Neural progenitor cell (in vitro differentiated cells): ENCODE measurements at regions not wholly inside any gene's neighbourhood (a gene's known extent, or its start where the extent isn't known, plus 50 kb on each side); places are given as distances from the start of the nearest gene placed in this dataset.
"Not testable (repeated sequence)": the region's sequence is repeated elsewhere in the genome, so short reads cannot be mapped to it uniquely, and the experiment has no call there.

Experiments
- DNase-seq: peaks from one replicate; pipeline ENCODE4 v3.0.0-alpha.2; 2016; ENCODE audit warnings: low spot score
- H2AFZ ChIP-seq: fragments of 200-600 bp; sonication (generic); replicated peaks from 2 replicates; pipeline ENCODE4 v1.6.1; 2016; ENCODE audit warnings: antibody characterized with exemption
- H3F3A ChIP-seq: fragments of 200-600 bp; sonication (generic); 2 replicates; pipeline ENCODE4 v1.6.1; 2016; ENCODE audit warnings: antibody characterized with exemption, low read depth
- H3K27ac ChIP-seq: fragments of 200-600 bp; sonication (generic); 2 replicates; pipeline ENCODE4 v1.5.1; 2016; ENCODE audit warnings: mild to moderate bottlenecking
- H3K27me3 ChIP-seq: fragments of 200-600 bp; sonication (generic); 2 replicates; pipeline ENCODE4 v1.6.1; 2016; ENCODE audit warnings: mild to moderate bottlenecking, moderate library complexity
- H3K36me3 ChIP-seq: fragments of 200-600 bp; sonication (generic); 2 replicates; pipeline ENCODE4 v1.5.1; 2016
- H3K4me1 ChIP-seq: fragments of 200-600 bp; sonication (generic); 2 replicates; pipeline ENCODE4 v1.6.1; 2016; ENCODE audit warnings: mixed run types
- H3K4me2 ChIP-seq: fragments of 200-600 bp; sonication (generic); 2 replicates; pipeline ENCODE4 v1.6.1; 2016
- H3K4me3 ChIP-seq: fragments of 200-600 bp; sonication (generic); 2 replicates; pipeline ENCODE4 v1.5.1; 2016
- H3K79me2 ChIP-seq: fragments of 200-600 bp; sonication (generic); 2 replicates; pipeline ENCODE4 v1.6.1; 2016; ENCODE audit warnings: low read depth
- H3K9ac ChIP-seq: fragments of 200-600 bp; sonication (generic); 2 replicates; pipeline ENCODE4 v1.6.1; 2016
- H3K9me3 ChIP-seq: fragments of 200-600 bp; sonication (generic); 2 replicates; pipeline ENCODE4 v1.5.1; 2016; ENCODE audit warnings: low read depth
- H4K20me1 ChIP-seq: fragments of 200-600 bp; sonication (generic); 2 replicates; pipeline ENCODE4 v1.6.1; 2016; ENCODE audit warnings: low read depth
- H3K27ac Mint-ChIP-seq: 3 replicates; pipeline ENCODE4 v1.8.0; 2021; ENCODE audit warnings: mixed read lengths
- H3K27me3 Mint-ChIP-seq: 2 replicates; pipeline ENCODE4 v1.8.0; 2022; ENCODE audit warnings: low read depth, mild to moderate bottlenecking, inconsistent platforms, moderate library complexity, mixed read lengths; ENCODE audit not compliant: insufficient read depth
- H3K36me3 Mint-ChIP-seq: 3 replicates; pipeline ENCODE4 v1.8.0; 2021; ENCODE audit warnings: mixed read lengths
- H3K4me1 Mint-ChIP-seq: 3 replicates; pipeline ENCODE4 v1.8.0; 2021; ENCODE audit warnings: mixed read lengths
- H3K4me3 Mint-ChIP-seq: 3 replicates; pipeline ENCODE4 v1.8.0; 2021; ENCODE audit warnings: mild to moderate bottlenecking, moderate library complexity, mixed read lengths
- H3K9me3 Mint-ChIP-seq: 3 replicates; pipeline ENCODE4 v1.8.0; 2020; ENCODE audit warnings: mixed read lengths
- EZH2 ChIP-seq: fragments of 200-600 bp; sonication (generic); IDR thresholded peaks from 2 replicates; pipeline ENCODE4 v1.6.1; 2017; ENCODE audit warnings: antibody characterized with exemption, mild to moderate bottlenecking, moderate library complexity
- EZH2phosphoT487 ChIP-seq: fragments of 200-600 bp; sonication (generic); IDR thresholded peaks from 2 replicates; pipeline ENCODE4 v1.6.1; 2017; ENCODE audit warnings: antibody characterized with exemption
- TF ChIP-seq, protein P1 (sequence below): fragments of 200-600 bp; sonication (generic); IDR thresholded peaks from 2 replicates; pipeline ENCODE4 v1.5.1; 2017; ENCODE audit warnings: antibody characterized with exemption, mild to moderate bottlenecking

DNA sequence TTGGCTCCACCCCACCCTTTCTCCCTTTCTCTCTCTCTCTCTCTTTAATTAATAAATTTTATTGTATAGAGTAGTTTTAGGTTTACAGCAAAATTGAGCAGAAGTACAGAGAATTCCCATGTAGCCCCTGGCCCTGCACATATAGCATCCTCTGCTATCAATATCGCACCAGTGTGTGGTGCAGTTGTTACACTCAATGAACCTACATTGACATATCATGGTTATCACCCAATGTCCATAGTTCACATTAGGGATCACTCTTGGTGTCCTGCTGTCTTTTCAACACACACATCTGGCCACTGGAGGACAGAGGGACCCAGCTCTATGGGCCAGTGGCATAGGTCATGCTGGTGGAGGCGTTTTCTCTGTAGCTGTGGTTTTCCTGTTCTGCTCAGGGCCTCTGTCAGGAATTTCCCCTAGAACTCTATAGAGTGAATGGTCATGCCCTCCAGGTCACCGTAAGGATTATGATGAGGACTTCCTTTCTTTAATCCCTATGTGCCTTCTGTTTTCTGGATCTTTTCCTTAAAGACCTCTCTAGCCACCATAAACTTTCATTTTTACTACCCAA lies 98.2 kb upstream of the NAV2 start:
- Histone ChIP-seq H3K9ac (no peak overlapping the region), H3K79me2 (no peaks in the 10 kb centered on the region), H3K27me3 (no peaks in the 10 kb centered on the region), H3K9me3 (no peaks in the 10 kb centered on the region), H3F3A (no peaks in the 10 kb centered on the region), H2AFZ (no peak overlapping the region), H3K4me3 (no peak overlapping the region), H3K4me1 (no peaks in the 10 kb centered on the region), H3K36me3 (no peaks in the 10 kb centered on the region), H3K27ac (no peak overlapping the region), H3K4me2 (no peak overlapping the region), H4K20me1 (no peaks in the 10 kb centered on the region)
- DNase-seq: no peak
- Mint-ChIP-seq H3K9me3 (peaks cover 32% of the 10 kb centered on the region), H3K27me3 (peaks cover 10% of the 10 kb centered on the region), H3K36me3 (peaks cover 9% of the 10 kb centered on the region), H3K4me1 (peaks cover 8% of the 10 kb centered on the region), H3K27ac (no peak overlapping the region), H3K4me3 (no peak overlapping the region)
- no peak for TF ChIP-seq EZH2
- TF ChIP-seq, protein P1, sequence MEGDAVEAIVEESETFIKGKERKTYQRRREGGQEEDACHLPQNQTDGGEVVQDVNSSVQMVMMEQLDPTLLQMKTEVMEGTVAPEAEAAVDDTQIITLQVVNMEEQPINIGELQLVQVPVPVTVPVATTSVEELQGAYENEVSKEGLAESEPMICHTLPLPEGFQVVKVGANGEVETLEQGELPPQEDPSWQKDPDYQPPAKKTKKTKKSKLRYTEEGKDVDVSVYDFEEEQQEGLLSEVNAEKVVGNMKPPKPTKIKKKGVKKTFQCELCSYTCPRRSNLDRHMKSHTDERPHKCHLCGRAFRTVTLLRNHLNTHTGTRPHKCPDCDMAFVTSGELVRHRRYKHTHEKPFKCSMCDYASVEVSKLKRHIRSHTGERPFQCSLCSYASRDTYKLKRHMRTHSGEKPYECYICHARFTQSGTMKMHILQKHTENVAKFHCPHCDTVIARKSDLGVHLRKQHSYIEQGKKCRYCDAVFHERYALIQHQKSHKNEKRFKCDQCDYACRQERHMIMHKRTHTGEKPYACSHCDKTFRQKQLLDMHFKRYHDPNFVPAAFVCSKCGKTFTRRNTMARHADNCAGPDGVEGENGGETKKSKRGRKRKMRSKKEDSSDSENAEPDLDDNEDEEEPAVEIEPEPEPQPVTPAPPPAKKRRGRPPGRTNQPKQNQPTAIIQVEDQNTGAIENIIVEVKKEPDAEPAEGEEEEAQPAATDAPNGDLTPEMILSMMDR: no peak
- no peak for TF ChIP-seq EZH2phosphoT487

DNA sequence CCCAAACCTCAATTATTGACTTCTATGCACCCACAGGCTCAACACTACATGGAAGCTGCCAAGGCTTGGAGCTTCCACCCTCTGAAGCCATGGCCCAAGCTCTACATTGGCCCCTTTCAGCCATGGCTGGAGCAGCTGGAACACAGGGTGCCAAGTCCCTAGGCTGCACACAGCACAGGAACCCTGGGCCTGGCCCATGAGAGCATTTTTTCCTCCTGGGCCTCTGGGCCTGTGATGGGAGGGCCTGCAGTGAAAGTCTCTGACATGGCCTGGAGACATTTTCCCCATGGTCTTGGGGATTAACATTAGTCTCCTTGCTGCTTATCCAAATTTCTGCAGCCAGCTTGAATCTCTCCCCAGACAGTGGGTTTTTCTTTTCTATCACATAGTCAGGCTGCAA lies 100.6 kb upstream of the NAV2 start:
- Mint-ChIP-seq H3K4me1 (peaks cover 11% of the 10 kb centered on the region), H3K27me3 (peaks cover 10% of the 10 kb centered on the region), H3K9me3 (peaks cover 25% of the 10 kb centered on the region)
- H3K27ac ChIP-seq, H3K27ac Mint-ChIP-seq, DNase-seq, H3F3A ChIP-seq, H3K36me3 ChIP-seq, H3K4me1 ChIP-seq, H3K27me3 ChIP-seq, H3K4me3 ChIP-seq, H2AFZ ChIP-seq, H4K20me1 ChIP-seq, H3K4me2 ChIP-seq, H3K79me2 ChIP-seq, H3K4me3 Mint-ChIP-seq, H3K9ac ChIP-seq, H3K9me3 ChIP-seq, H3K36me3 Mint-ChIP-seq: not testable (repeated sequence)

DNA sequence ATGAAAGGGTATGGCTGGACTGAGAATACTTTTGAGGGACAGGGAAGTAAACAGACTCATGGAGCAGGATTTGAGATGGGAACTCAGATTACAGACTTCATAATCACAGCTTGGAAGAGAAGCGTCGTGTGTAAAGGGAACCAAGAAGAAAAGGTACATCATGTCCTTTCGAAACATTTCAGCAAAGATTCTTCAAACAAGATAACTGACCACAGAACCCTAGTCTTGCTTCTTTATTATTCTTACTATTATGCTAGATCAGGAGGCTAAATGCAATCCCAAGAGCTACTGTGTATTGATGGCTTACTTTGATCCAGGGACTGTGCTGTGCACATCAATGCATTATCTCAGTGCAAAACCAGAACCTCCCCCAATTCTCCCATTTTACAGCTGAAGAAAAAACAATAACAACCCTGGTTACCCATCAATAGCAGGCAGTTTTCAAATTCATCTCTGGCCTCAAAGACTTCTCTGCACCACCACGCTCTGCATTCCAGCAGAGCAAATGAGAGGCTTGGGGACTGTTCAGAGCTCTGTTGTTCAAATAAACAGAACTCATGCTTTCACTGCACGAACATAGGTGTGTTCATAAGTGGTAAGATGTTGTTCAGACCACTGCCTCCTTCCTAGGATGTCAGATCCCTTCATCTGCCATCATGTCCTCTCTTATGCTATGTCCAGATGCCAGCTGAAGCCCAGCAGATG lies 104.8 kb upstream of the NAV2 start:
- H3K27me3 ChIP-seq: no peaks in the 10 kb centered on the region
- peaks cover 13% of the 10 kb centered on the region for H3K4me1 Mint-ChIP-seq
- H3K27ac Mint-ChIP-seq: no peak overlapping the region
- H2AFZ ChIP-seq: no peak overlapping the region
- TF ChIP-seq EZH2: no peak
- TF ChIP-seq EZH2phosphoT487: no peak
- TF ChIP-seq, protein P1: no peak
- H3K9me3 Mint-ChIP-seq: peaks cover 40% of the 10 kb centered on the region
- peaks cover 18% of the 10 kb centered on the region for H3K27me3 Mint-ChIP-seq
- no peak overlapping the region for H3K4me3 Mint-ChIP-seq
- H3K36me3 ChIP-seq: no peaks in the 10 kb centered on the region
- H4K20me1 ChIP-seq: no peaks in the 10 kb centered on the region
- H3K9me3 ChIP-seq: no peaks in the 10 kb centered on the region
- no peaks in the 10 kb centered on the region for H3K79me2 ChIP-seq
- no peak for DNase-seq
- no peaks in the 10 kb centered on the region for H3F3A ChIP-seq
- peaks cover 11% of the 10 kb centered on the region for H3K36me3 Mint-ChIP-seq
- H3K4me1 ChIP-seq: peaks cover 9% of the 10 kb centered on the region
- no peak overlapping the region for H3K4me2 ChIP-seq
- no peak overlapping the region for H3K9ac ChIP-seq
- H3K27ac ChIP-seq: no peak overlapping the region
- no peak overlapping the region for H3K4me3 ChIP-seq

DNA sequence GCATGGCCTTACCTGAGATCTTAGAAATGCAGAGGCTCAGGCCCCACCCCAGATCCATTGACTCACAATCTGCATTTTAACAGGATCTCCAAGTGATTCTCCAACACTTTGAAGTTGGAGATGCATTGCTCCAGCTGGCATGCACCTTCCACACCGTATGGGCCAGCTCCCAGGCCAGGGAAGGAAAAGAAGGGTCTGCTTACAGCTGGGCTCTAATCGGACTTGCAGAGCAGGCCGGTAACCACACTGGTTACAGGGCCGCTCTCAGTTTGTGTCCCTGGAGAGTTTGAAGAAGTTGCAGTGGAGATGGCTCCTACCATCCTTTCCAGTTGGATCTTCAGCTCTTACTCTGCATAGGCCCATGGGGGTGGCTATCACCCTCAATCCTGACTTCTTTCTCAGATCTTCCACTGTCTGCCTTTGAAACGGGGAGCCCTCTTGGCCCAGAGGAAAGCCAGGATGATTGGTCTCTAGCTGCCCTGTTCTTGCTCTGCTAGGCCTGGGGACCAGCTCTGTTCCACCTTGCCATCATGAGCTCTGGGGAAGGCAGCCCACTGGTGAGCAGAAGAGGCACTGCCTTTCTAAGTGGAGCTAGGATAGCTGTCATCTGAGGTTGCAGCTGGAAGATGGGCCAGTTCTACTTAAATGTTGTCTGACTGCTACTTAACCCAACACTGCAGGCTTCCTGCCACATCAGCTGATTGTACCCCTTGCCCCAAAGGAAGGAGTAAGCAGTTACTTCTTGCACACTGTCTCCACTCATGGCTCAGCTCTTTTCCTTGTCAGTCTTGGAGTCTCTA lies 105.6 kb upstream of the NAV2 start:
- no peak for DNase-seq
- H3K9ac ChIP-seq: no peak overlapping the region
- H3K9me3 Mint-ChIP-seq: peaks cover 36% of the 10 kb centered on the region
- peaks cover 9% of the 10 kb centered on the region for H3K4me1 ChIP-seq
- no peak overlapping the region for H3K4me2 ChIP-seq
- TF ChIP-seq, protein P1: no peak
- no peak for TF ChIP-seq EZH2
- no peak for TF ChIP-seq EZH2phosphoT487
- no peak overlapping the region for H3K4me3 Mint-ChIP-seq
- H3K27me3 ChIP-seq: no peaks in the 10 kb centered on the region
- H3K79me2 ChIP-seq: no peaks in the 10 kb centered on the region
- H3K36me3 Mint-ChIP-seq: peaks cover 5% of the 10 kb centered on the region
- peaks cover 18% of the 10 kb centered on the region for H3K27me3 Mint-ChIP-seq
- H3K4me1 Mint-ChIP-seq: peaks cover 13% of the 10 kb centered on the region
- no peaks in the 10 kb centered on the region for H3K9me3 ChIP-seq
- no peak overlapping the region for H2AFZ ChIP-seq
- H3K27ac Mint-ChIP-seq: no peak overlapping the region
- no peaks in the 10 kb centered on the region for H4K20me1 ChIP-seq
- no peaks in the 10 kb centered on the region for H3F3A ChIP-seq
- H3K27ac ChIP-seq: no peak overlapping the region
- no peak overlapping the region for H3K4me3 ChIP-seq
- H3K36me3 ChIP-seq: no peaks in the 10 kb centered on the region
